Gastrocnemius medialis (tissue), 4 donors: ENCODE measurements at regions not wholly inside any gene's neighbourhood (a gene's known extent, or its start where the extent isn't known, plus 50 kb on each side); places are given as distances from the start of the nearest gene placed in this dataset.

ENCODE experiments used
- ATAC-seq, 2 donors: fragments of 150-250 bp; one replicate each; pipeline ENCODE4 v1.9.1; 2016
- DNase-seq, 2 donors: peaks; one replicate each; pipeline ENCODE4 v3.0.0-alpha.2; 2019
- H3K27ac ChIP-seq, 4 donors: fragments of 200-600 bp; sonication (generic); 1 replicate in 1 of 4; 2 replicates in 3 of 4; pipeline ENCODE4 v1.5.1; 2016 to 2018; ENCODE audit warnings: mild to moderate bottlenecking in 2 of 4, moderate library complexity in 1 of 4
- H3K27me3 ChIP-seq, 3 donors: fragments of 200-600 bp; sonication (generic) in 2 of 3; 1 replicate in 1 of 3; 2 replicates in 2 of 3; pipeline versions ENCODE4 v1.5.1 to v1.6.0; 2016 to 2019; ENCODE audit warnings: mild to moderate bottlenecking in 1 of 3, moderate library complexity in 1 of 3
- H3K36me3 ChIP-seq, 2 donors: fragments of 200-600 bp; sonication (generic) in 1 of 2; one replicate each; pipeline ENCODE4 v1.5.1; 2017 to 2018
- H3K4me1 ChIP-seq, 2 donors: fragments of 200-600 bp; sonication (generic) in 1 of 2; one replicate each; pipeline ENCODE4 v1.5.1; 2016 to 2017; ENCODE audit warnings: mild to moderate bottlenecking in 2 of 2
- H3K4me3 ChIP-seq, 4 donors: fragments of 200-600 bp; sonication (generic) in 3 of 4; 1 replicate in 1 of 4; 2 replicates in 3 of 4; pipeline ENCODE4 v1.5.1; 2016 to 2019; ENCODE audit warnings: mild to moderate bottlenecking in 2 of 4
- H3K9me3 ChIP-seq, 3 donors: fragments of 200-600 bp; sonication (generic) in 2 of 3; 1 replicate in 1 of 3; 2 replicates in 2 of 3; pipeline ENCODE4 v1.5.1; 2016 to 2019
- CTCF ChIP-seq, 5 experiments: fragments of 450-650 bp in 3 of 5; fragments of 200-600 bp in 2 of 5; sonication (generic) in 2 of 5; IDR thresholded peaks in 4 of 5; conservative IDR thresholded peaks in 1 of 5; 1 replicate in 4 of 5; 2 replicates in 1 of 5; pipeline ENCODE4 v1.5.1; 2016 to 2019; ENCODE audit warnings: antibody characterized with exemption in 5 of 5, mild to moderate bottlenecking in 3 of 5, moderate library complexity in 3 of 5
- POLR2A ChIP-seq, 2 donors: fragments of 450-650 bp; IDR thresholded peaks; one replicate each; pipeline ENCODE4 v1.6.1; 2017; ENCODE audit warnings: antibody characterized with exemption in 2 of 2, mild to moderate bottlenecking in 2 of 2, moderate library complexity in 2 of 2
- in situ Hi-C, 4 donors: fragments of 200-750 bp; cut with MboI; loops; one replicate each; pipeline versions ENCODE4 v1.15.0 to v1.8.0; 2017; ENCODE audit warnings: low sequenced_read_pairs in 4 of 4
- intact Hi-C: fragments of 100-400 bp; cut with DNase I; formaldehyde crosslinking; loops from one replicate; pipeline ENCODE4 v1.15.1; 2023; ENCODE audit warnings: low total_unique reads

- no peaks in the 10 kb centered on the region for H3K27me3 ChIP-seq
- DNase-seq: no peak
- H3K27ac ChIP-seq: no peak overlapping the region
- H3K4me1 ChIP-seq: peaks cover 4 to 6% of the 10 kb centered on the region in 2 donors
- H3K9me3 ChIP-seq: no peaks in the 10 kb centered on the region
- no peaks in the 10 kb centered on the region for H3K36me3 ChIP-seq
- in situ Hi-C loops: no loop called here
- TF ChIP-seq POLR2A (IDR thresholded peaks at IDR 0.05): no peak
- no peak for TF ChIP-seq CTCF (IDR thresholded peaks at IDR 0.05 in 4 of 5, conservative IDR thresholded peaks at IDR 0.05 in 1 of 5)
- intact Hi-C loops: no loop called here
- ATAC-seq: no peak
- no peak overlapping the region for H3K4me3 ChIP-seq
Observed at GRCh38 chr12:58253663-58254062, 312.3 kb downstream of the ATP23 start.

DNA sequence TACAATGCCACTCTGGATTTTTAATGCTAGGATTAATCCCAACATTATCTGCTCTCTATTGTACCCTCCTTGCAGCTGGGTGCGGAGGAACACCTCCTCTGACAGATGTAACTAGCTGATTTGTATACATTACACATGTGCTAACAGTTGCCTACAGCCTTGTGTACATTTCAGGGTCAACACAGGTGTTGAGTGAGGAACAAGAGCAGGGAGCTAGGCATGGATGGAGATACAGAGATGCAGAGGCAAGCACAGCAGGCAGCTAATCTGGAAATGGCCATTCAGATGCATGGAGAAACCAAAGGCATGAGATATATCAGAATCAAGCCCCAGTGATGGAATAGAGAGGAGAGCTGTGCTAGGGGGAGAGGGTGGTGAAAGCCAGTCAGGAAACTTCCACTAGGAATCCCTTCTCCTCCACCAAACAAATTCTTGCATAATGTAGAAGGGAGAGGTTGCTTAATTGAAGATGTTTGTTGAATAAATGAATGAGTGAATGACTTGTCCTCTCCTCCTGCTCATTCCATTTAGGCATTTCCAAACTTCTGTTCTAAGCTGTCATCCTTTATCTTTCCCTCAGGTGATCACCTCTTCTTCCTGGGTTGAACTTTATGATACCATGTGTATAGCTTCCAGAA, 313.2 kb downstream of the ATP23 start:
- Histone ChIP-seq H3K36me3 (no peaks in the 10 kb centered on the region), H3K27ac (no peak overlapping the region), H3K4me1 (peaks cover 4 to 6% of the 10 kb centered on the region in 2 donors), H3K27me3 (no peaks in the 10 kb centered on the region), H3K4me3 (no peak overlapping the region), H3K9me3 (no peaks in the 10 kb centered on the region)
- intact Hi-C loops: no loop called here
- no peak for DNase-seq
- in situ Hi-C loops: no loop called here
- TF ChIP-seq CTCF (IDR thresholded peaks at IDR 0.05 in 4 of 5, conservative IDR thresholded peaks at IDR 0.05 in 1 of 5): no peak
- TF ChIP-seq POLR2A (IDR thresholded peaks at IDR 0.05): no peak
- ATAC-seq: no peak

GRCh38 chr12:58262796-58263195, 321.4 kb downstream of the ATP23 start:
- ATAC-seq (no peak), DNase-seq (no peak)
- Histone ChIP-seq H3K27ac (no peak overlapping the region), H3K4me1 (no peaks in the 10 kb centered on the region), H3K4me3 (no peak overlapping the region), H3K36me3 (no peaks in the 10 kb centered on the region), H3K9me3 (no peaks in the 10 kb centered on the region), H3K27me3 (no peaks in the 10 kb centered on the region)
- intact Hi-C loops (no loop called here), in situ Hi-C loops (no loop called here)
- TF ChIP-seq CTCF (IDR thresholded peaks at IDR 0.05 in 4 of 5, conservative IDR thresholded peaks at IDR 0.05 in 1 of 5) (no peak), POLR2A (IDR thresholded peaks at IDR 0.05) (no peak)

DNA sequence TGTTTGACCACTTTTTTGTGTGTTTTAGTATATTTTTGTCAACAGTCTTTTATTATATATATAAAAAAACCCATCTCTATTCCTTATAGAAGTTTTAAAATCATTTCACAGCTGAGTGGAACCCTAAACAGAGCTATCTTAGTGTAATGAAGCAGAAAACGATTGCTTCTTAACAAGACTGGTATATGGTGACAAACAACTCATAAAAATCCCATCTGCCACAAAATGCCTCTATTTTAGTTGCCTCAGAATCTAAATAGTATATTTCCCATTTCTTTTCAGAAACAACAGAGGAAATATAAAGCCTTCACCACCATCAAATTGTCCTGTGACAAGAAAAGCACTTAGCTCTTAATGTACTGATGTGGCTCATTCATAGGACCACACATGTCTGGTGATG, 322.4 kb downstream of the ATP23 start:
- in situ Hi-C loops: no loop called here

More for the DNA sequence above, 322.4 kb downstream of the ATP23 start:
- Histone ChIP-seq H3K27ac (no peak overlapping the region), H3K36me3 (no peaks in the 10 kb centered on the region), H3K9me3 (no peaks in the 10 kb centered on the region), H3K4me1 (peaks cover 0 to 3% of the 10 kb centered on the region in 2 donors), H3K4me3 (no peak overlapping the region), H3K27me3 (no peaks in the 10 kb centered on the region)
- DNase-seq (no peak), ATAC-seq (no peak)
- intact Hi-C loops: no loop called here
- no peak for TF ChIP-seq CTCF (IDR thresholded peaks at IDR 0.05 in 4 of 5, conservative IDR thresholded peaks at IDR 0.05 in 1 of 5)
- no peak for TF ChIP-seq POLR2A (IDR thresholded peaks at IDR 0.05)
